Upper lobe of right lung (tissue), 1 donor: ENCODE measurements at regions not wholly inside any gene's neighbourhood (a gene's known extent, or its start where the extent isn't known, plus 50 kb on each side); places are given as distances from the start of the nearest gene placed in this dataset.

Source experiments
- ATAC-seq: fragments of 200-7000 bp; cut with Tn5 transposase; one replicate; pipeline ENCODE4 v1.9.1; 2020; ENCODE audit warnings: mild to moderate bottlenecking, moderate library complexity
- DNase-seq: peaks from one replicate; pipeline ENCODE4 v3.0.0-alpha.2; 2020
- H3K27ac ChIP-seq: fragments of 200-600 bp; one replicate; pipeline ENCODE4 v1.8.0; 2022
- H3K27me3 ChIP-seq: fragments of 200-600 bp; one replicate; pipeline ENCODE4 v1.8.0; 2022; ENCODE audit warnings: mild to moderate bottlenecking
- H3K36me3 ChIP-seq: fragments of 200-600 bp; one replicate; pipeline ENCODE4 v1.8.0; 2022
- H3K4me1 ChIP-seq: fragments of 200-600 bp; one replicate; pipeline ENCODE4 v1.8.0; 2022
- H3K4me3 ChIP-seq: fragments of 200-600 bp; one replicate; pipeline ENCODE4 v1.8.0; 2022; ENCODE audit warnings: mild to moderate bottlenecking
- H3K9me3 ChIP-seq: fragments of 200-600 bp; one replicate; pipeline ENCODE4 v1.8.0; 2022
- CTCF ChIP-seq: fragments of 200-600 bp; IDR thresholded peaks from one replicate; pipeline ENCODE4 v1.8.0; 2022; ENCODE audit warnings: antibody characterized with exemption
- intact Hi-C: fragments of 100-400 bp; cut with DNase I; formaldehyde crosslinking; loops from one replicate; pipeline ENCODE4 v1.11.0; 2022
- donor health status: DM: no; HTN: yes; CAD: no; lungs with severe emphysema.

GRCh38 chr5:61816585-61817450, 484.8 kb downstream of the ZSWIM6 start:
- DNase-seq (no peak), ATAC-seq (no peak)
- intact Hi-C loops, result no loop called here
- Histone ChIP-seq H3K27ac (no peak overlapping the region), H3K36me3 (no peaks in the 10 kb centered on the region), H3K27me3 (no peaks in the 10 kb centered on the region), H3K9me3 (no peaks in the 10 kb centered on the region), H3K4me3 (no peak overlapping the region), H3K4me1 (no peaks in the 10 kb centered on the region)
- no peak for TF ChIP-seq CTCF

- no peaks in the 10 kb centered on the region for H3K4me1 ChIP-seq
- intact Hi-C loops, result no loop called here
- ATAC-seq, result peak; percentile 65
- H3K9me3 ChIP-seq, result no peaks in the 10 kb centered on the region
- H3K36me3 ChIP-seq, result no peaks in the 10 kb centered on the region
- no peaks in the 10 kb centered on the region for H3K27me3 ChIP-seq
- peak; percentile 54 for TF ChIP-seq CTCF
- no peak overlapping the region for H3K4me3 ChIP-seq
- H3K27ac ChIP-seq, result no peak overlapping the region
- DNase-seq, result no peak
These were observed 485.6 kb downstream of the ZSWIM6 start for GRCh38 chr5:61817472-61818326.

- ATAC-seq (no peak), DNase-seq (no peak)
- H3K4me3 ChIP-seq, result no peak overlapping the region
- no peaks in the 10 kb centered on the region for H3K9me3 ChIP-seq
- no peaks in the 10 kb centered on the region for H3K27me3 ChIP-seq
- intact Hi-C loops, result no loop called here
- no peak overlapping the region for H3K27ac ChIP-seq
- no peak for TF ChIP-seq CTCF
- H3K36me3 ChIP-seq, result no peaks in the 10 kb centered on the region
- no peaks in the 10 kb centered on the region for H3K4me1 ChIP-seq
These were observed 485.2 kb upstream of the KIF2A start for GRCh38 chr5:61820836-61821235.

- Histone ChIP-seq H3K27me3 (no peaks in the 10 kb centered on the region), H3K4me1 (no peaks in the 10 kb centered on the region), H3K9me3 (no peaks in the 10 kb centered on the region), H3K36me3 (no peaks in the 10 kb centered on the region), H3K27ac (no peak overlapping the region), H3K4me3 (no peak overlapping the region)
- ATAC-seq (no peak), DNase-seq (no peak)
- TF ChIP-seq CTCF, result no peak
- intact Hi-C loops, result no loop called here
These were observed 484.4 kb upstream of the KIF2A start for GRCh38 chr5:61821561-61821960.

GRCh38 chr5:61822584-61822983, 483.4 kb upstream of the KIF2A start:
- intact Hi-C loops, result no loop called here
- H3K27ac ChIP-seq, result no peak overlapping the region
- DNase-seq (no peak), ATAC-seq (no peak)
- no peak for TF ChIP-seq CTCF
- no peaks in the 10 kb centered on the region for H3K4me1 ChIP-seq
- no peak overlapping the region for H3K4me3 ChIP-seq
- H3K36me3 ChIP-seq, result no peaks in the 10 kb centered on the region
- H3K9me3 ChIP-seq, result no peaks in the 10 kb centered on the region
- no peaks in the 10 kb centered on the region for H3K27me3 ChIP-seq
